Upper lobe of left lung (tissue), 6 donors: ENCODE measurements at regions not wholly inside any gene's neighbourhood (a gene's known extent, or its start where the extent isn't known, plus 50 kb on each side); places are given as distances from the start of the nearest gene placed in this dataset.
A peak's percentile ranks its signal among the peaks of the same experiment; 100 is the strongest.

ENCODE experiments used
- ATAC-seq, 2 donors: fragments of 200-7000 bp; cut with Tn5 transposase; one replicate each; pipeline ENCODE4 v1.9.1; 2022; ENCODE audit warnings: mild to moderate bottlenecking in 2 of 2, moderate library complexity in 2 of 2; ENCODE audit not compliant: low FRiP score in 2 of 2
- DNase-seq, 2 donors: peaks; one replicate each; pipeline ENCODE4 v3.0.0-alpha.2; 2019 to 2020
- H3K27ac ChIP-seq, 4 donors: fragments of 200-600 bp; sonication (generic); one replicate each; pipeline ENCODE4 v1.5.1; 2016 to 2019
- H3K27me3 ChIP-seq, 4 donors: fragments of 200-600 bp; sonication (generic); one replicate each; pipeline ENCODE4 v1.5.1; 2017 to 2019
- H3K36me3 ChIP-seq, 4 donors: fragments of 200-600 bp; sonication (generic); one replicate each; pipeline ENCODE4 v1.5.1; 2016 to 2019
- H3K4me1 ChIP-seq, 4 donors: fragments of 200-600 bp; sonication (generic); one replicate each; pipeline ENCODE4 v1.5.1; 2018 to 2019
- H3K4me3 ChIP-seq, 4 donors: fragments of 200-600 bp; sonication (generic); one replicate each; pipeline ENCODE4 v1.5.1; 2017 to 2019; ENCODE audit warnings: mild to moderate bottlenecking in 2 of 4, moderate library complexity in 1 of 4
- H3K9me3 ChIP-seq, 4 donors: fragments of 200-600 bp; sonication (generic); one replicate each; pipeline ENCODE4 v1.5.1; 2018 to 2019
- CTCF ChIP-seq, 6 experiments: fragments of 450-650 bp in 4 of 6; fragments of 200-600 bp in 2 of 6; sonication (generic) in 2 of 6; IDR thresholded peaks; one replicate each; pipeline ENCODE4 v1.5.1; 2016 to 2019; ENCODE audit warnings: antibody characterized with exemption in 6 of 6
- EP300 ChIP-seq, 4 donors: sonication (generic); formaldehyde crosslinking; IDR thresholded peaks; one replicate each; pipeline ENCODE4 v1.5.1; 2017; ENCODE audit warnings: antibody characterized with exemption in 4 of 4, control low read depth in 2 of 4
- POLR2A ChIP-seq, 4 donors: fragments of 450-650 bp; IDR thresholded peaks; one replicate each; pipeline ENCODE4 v1.5.1; 2016 to 2017; ENCODE audit warnings: antibody characterized with exemption in 4 of 4, mild to moderate bottlenecking in 2 of 4
- POLR2AphosphoS5 ChIP-seq, 2 donors: sonication (generic); formaldehyde crosslinking; IDR thresholded peaks; one replicate each; pipeline ENCODE4 v1.5.1; 2017; ENCODE audit warnings: antibody characterized with exemption in 2 of 2
- WGBS, 2 donors: methylation state at CpG; one replicate each; pipeline ENCODE4 v1.1.5; 2017 to 2018; 5-methylcytosine and 5-hydroxymethylcytosine counted together
- donor health status: DM: no; HTN: no; CAD: no; lungs with moderate emphysema.
- donor health status: DM: no; HTN: yes; CAD: no; lungs with severe emphysema.

DNA sequence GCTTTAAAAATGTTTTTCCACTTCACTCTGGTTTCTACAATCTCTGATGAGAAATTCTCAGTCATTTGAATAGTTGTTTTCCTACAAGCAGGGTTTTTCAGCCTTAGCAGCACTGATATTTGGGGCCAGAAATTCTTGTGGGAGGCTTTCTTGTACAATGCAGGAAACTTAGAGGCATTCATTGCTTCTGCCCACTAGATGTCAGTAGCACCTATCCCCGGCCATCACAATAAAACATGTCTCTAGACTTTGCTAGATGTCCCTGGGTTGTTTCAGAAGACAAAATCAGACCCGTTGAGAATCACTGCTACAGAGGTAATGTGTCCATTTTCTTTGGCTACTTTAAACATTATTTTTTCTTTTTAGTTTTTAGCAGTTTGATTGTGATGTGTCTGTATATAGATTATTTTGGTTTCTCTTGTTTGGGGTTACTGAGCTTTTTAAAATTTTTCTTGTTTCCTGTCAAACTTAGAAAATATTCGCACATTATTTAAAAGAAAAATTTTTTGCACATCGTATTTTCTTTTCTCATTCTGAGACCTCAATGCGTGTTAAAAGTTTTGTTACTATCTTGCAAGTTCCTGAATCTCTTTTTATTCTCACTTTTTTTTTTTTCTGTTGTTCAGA, 60.8 kb upstream of the CCDC179 start:
- TF ChIP-seq POLR2A (IDR thresholded peaks at IDR 0.05) = no peak
- peak in 2 of 6 experiments; percentile 25 to 28 for TF ChIP-seq CTCF (IDR thresholded peaks at IDR 0.05)
- DNase-seq (no peak), ATAC-seq (peak in 1 of 2 donors; percentile 76)
- Histone ChIP-seq H3K27me3 (no peaks in the 10 kb centered on the region), H3K27ac (no peak overlapping the region), H3K36me3 (no peaks in the 10 kb centered on the region), H3K4me3 (no peak overlapping the region), H3K9me3 (no peaks in the 10 kb centered on the region), H3K4me1 (no peaks in the 10 kb centered on the region)
- WGBS, 2 donors = 52 to 56% methylated on average over 5 of the region's 5 CpGs

DNA sequence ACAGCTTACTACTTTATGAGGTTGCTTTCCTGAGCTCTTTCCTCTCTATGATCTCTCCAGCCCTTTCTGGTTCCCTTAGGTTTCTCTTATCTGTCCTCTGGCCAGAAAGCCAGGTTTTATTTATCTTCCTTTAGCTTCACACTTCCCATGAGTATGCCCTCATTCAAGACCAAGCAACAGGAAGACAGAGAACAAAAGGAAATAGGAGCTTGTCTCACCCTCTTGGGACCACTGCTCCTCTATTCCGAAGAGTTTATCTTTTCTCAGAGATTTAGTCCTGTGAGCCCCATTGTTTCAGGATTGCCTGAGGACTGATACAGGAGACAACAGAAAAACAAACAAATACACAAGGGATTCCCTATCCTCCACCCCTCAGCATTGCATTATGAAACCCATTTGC, 62.4 kb upstream of the CCDC179 start:
- DNase-seq = no peak
- Histone ChIP-seq H3K27ac (no peak overlapping the region), H3K9me3 (no peaks in the 10 kb centered on the region), H3K27me3 (no peaks in the 10 kb centered on the region), H3K4me3 (no peak overlapping the region), H3K4me1 (no peaks in the 10 kb centered on the region), H3K36me3 (no peaks in the 10 kb centered on the region)
- no peak for ATAC-seq
- TF ChIP-seq POLR2AphosphoS5 (IDR thresholded peaks at IDR 0.05) = no peak
- no peak for TF ChIP-seq EP300 (IDR thresholded peaks at IDR 0.05)
- TF ChIP-seq CTCF (IDR thresholded peaks at IDR 0.05) = no peak
- TF ChIP-seq POLR2A (IDR thresholded peaks at IDR 0.05) = no peak
- WGBS, 2 donors = 58 to 70% methylated on average over 1 of the region's 1 CpG

GRCh38 chr11:22923561-22923960, 63.3 kb upstream of the CCDC179 start:
- DNase-seq (no peak), ATAC-seq (no peak)
- no peaks in the 10 kb centered on the region for H3K27me3 ChIP-seq
- H3K4me1 ChIP-seq = no peaks in the 10 kb centered on the region
- no peaks in the 10 kb centered on the region for H3K36me3 ChIP-seq
- H3K4me3 ChIP-seq = no peak overlapping the region
- no peaks in the 10 kb centered on the region for H3K9me3 ChIP-seq
- 95 to 96% methylated on average over 1 of the region's 1 CpG for WGBS, 2 donors
- no peak overlapping the region for H3K27ac ChIP-seq
- no peak for TF ChIP-seq POLR2A (IDR thresholded peaks at IDR 0.05)

DNA sequence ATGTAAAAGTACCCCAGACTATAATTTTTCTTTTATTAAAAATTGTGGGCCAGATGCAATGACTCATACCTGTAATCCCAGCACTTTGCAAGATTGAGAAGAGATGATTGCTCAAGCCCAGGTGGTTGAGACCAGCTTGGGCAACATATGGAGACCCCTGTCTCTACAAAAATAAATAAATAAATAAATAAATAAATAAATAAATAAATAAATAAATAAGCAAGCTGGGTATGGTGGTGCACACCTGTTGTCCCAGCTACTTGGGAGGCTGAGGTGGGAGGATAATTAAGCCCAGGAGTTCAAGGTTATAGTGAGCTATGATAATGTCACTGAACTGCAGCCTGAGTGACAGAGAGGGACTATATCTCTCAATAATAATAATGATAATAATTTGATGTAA, 66.1 kb upstream of the CCDC179 start:
- no peak for DNase-seq
- no peak overlapping the region for H3K27ac ChIP-seq
- H3K27me3 ChIP-seq = no peaks in the 10 kb centered on the region
- ATAC-seq = no peak
- no peaks in the 10 kb centered on the region for H3K4me1 ChIP-seq
- no peak overlapping the region for H3K4me3 ChIP-seq
- H3K36me3 ChIP-seq = no peaks in the 10 kb centered on the region
- no peak for TF ChIP-seq POLR2AphosphoS5 (IDR thresholded peaks at IDR 0.05)
- no peak for TF ChIP-seq CTCF (IDR thresholded peaks at IDR 0.05)
- no peak for TF ChIP-seq EP300 (IDR thresholded peaks at IDR 0.05)
- no peak for TF ChIP-seq POLR2A (IDR thresholded peaks at IDR 0.05)
- no peaks in the 10 kb centered on the region for H3K9me3 ChIP-seq

DNA sequence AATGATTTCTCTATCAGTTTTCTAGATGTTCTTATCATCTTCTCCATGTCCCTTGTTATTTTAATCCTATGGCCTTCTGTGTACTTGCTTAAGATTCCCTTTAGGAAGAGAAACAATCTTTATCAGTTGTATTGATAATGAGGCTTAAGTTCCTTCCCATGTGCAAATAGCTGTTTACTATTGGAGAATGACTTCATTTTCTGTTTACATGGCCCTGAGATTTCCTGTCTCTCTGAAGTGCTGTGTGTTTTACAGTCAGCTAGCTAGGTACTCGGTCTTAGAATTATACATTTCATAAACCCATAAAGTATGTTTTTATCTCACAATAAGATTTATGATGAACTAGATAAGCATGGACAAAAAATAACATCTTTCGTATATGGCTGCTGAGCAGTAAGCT, 67.5 kb upstream of the CCDC179 start:
- WGBS, 2 donors = 44 to 60% methylated on average over 2 of the region's 2 CpGs
- no peaks in the 10 kb centered on the region for H3K27me3 ChIP-seq
- no peak overlapping the region for H3K27ac ChIP-seq
- no peaks in the 10 kb centered on the region for H3K36me3 ChIP-seq
- H3K4me1 ChIP-seq = no peaks in the 10 kb centered on the region
- TF ChIP-seq CTCF (IDR thresholded peaks at IDR 0.05) (no peak), POLR2AphosphoS5 (IDR thresholded peaks at IDR 0.05) (no peak), EP300 (IDR thresholded peaks at IDR 0.05) (no peak), POLR2A (IDR thresholded peaks at IDR 0.05) (no peak)
- no peaks in the 10 kb centered on the region for H3K9me3 ChIP-seq
- ATAC-seq (no peak), DNase-seq (no peak)
- H3K4me3 ChIP-seq = no peak overlapping the region
